ENCODE measurements at regions not wholly inside any gene's neighbourhood (a gene's known extent, or its start where the extent isn't known, plus 50 kb on each side); places are given as distances from the start of the nearest gene placed in this dataset.

DNA sequence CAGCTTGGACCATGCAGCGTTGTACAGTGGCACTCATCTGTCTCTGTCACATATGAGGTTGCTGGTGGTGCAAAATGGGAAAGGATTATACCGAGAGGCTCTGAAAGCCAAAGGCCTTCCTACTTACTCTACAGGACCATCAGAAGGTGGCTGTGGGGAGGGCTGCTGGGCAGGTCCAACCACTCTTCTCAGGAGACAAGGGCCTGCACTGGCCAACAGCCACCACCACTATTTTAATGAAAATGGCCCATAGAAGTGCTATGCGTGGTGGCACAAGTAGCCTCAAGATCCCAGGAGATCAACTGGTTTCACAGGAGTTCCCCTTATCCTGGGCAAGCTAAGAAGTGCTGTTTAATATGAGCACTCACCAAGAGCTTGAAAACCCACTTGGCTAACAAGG, 52.3 kb downstream of the MRPL57 start:
- no peak for TF ChIP-seq EZH2 (IDR thresholded peaks at IDR 0.05)
- TF ChIP-seq, protein P1, sequence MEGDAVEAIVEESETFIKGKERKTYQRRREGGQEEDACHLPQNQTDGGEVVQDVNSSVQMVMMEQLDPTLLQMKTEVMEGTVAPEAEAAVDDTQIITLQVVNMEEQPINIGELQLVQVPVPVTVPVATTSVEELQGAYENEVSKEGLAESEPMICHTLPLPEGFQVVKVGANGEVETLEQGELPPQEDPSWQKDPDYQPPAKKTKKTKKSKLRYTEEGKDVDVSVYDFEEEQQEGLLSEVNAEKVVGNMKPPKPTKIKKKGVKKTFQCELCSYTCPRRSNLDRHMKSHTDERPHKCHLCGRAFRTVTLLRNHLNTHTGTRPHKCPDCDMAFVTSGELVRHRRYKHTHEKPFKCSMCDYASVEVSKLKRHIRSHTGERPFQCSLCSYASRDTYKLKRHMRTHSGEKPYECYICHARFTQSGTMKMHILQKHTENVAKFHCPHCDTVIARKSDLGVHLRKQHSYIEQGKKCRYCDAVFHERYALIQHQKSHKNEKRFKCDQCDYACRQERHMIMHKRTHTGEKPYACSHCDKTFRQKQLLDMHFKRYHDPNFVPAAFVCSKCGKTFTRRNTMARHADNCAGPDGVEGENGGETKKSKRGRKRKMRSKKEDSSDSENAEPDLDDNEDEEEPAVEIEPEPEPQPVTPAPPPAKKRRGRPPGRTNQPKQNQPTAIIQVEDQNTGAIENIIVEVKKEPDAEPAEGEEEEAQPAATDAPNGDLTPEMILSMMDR (IDR thresholded peaks at IDR 0.05), result no peak

All from neural progenitor cell (in vitro differentiated cells).